GM18499 (cell line): ENCODE measurements at regions not wholly inside any gene's neighbourhood (a gene's known extent, or its start where the extent isn't known, plus 50 kb on each side); places are given as distances from the start of the nearest gene placed in this dataset.
A peak's percentile ranks its signal among the peaks of the same experiment; 100 is the strongest.
"Not testable (repeated sequence)": the region's sequence is repeated elsewhere in the genome, so short reads cannot be mapped to it uniquely, and the experiment has no call there.

Experiments
- ATAC-seq: cut with Tn5 transposase; IDR thresholded peaks from one replicate; pipeline ENCODE4 v1.9.1; 2021; ENCODE audit warnings: moderate number of reproducible peaks; ENCODE audit not compliant: insufficient read depth, unreplicated experiment

DNA sequence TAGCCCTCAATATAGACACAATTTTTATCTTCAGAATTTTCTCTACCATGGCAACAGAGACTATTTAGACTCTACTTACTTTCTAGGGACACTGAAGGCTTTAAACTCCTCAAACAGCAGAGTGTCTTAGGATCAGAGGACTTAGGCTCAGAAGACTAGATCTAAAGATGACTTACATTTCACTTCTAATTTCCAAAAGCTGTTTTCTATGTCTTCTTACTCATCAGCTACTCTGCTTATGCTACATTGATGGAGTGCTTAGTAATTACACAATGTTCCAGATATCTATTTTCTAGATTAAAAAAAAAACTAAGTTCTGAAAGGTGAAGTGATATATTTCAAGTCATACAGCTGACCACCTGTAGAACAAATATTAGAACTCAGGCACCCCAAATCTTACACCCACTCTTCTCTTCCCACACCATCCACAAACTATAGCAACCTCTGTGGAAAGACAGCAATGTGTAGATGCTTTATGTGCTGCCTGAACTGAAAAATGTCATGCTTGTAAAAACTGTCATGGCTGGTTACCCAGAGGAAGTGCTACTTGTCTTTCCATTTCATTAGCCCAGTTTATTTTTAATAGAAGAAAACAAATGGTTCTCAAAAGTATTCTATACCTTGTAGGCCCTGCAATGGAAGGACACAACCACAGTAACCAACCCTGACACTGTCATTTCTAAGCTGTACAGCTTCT lies 831.0 kb upstream of the ACVR2A start:
- no peak for ATAC-seq

DNA sequence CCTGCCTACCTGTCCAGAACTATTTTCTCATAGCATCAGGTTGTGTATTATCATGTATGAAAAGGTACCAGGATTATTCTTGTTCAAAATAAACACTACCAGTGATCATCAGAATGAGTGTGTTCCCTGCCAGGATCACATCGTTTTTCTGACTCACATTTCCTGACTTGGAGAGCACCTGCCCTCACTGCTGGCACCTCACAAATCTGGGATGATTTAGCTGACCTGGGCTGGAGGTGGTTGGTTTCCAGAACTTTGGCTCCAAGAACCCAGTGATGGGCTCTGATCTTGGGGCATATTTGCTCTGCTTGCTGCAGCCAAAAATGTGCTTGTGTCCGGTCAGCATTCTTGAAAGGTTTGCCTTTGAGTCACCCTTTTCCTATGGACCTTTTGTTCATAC lies 836.3 kb upstream of the ACVR2A start:
- no peak for ATAC-seq

DNA sequence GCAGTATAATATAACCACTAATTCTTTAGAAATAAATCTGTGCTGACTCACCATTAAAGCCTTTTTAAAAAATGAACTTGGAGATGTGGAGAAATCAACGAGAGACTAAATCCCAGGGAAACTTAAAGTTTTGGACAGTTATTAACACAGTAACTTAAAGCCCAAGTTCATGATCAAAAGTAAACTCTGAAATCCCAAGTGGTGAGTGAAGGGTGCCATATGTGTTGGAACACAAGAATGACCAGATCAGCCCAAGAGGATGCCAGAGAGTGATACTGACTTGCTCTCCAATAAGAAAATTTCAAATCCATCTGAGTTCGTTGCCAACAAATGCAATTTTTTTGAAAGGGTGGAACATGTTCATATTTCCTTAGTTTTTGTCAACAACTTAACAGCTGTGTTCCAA lies 838.1 kb upstream of the ACVR2A start:
- no peak for ATAC-seq

DNA sequence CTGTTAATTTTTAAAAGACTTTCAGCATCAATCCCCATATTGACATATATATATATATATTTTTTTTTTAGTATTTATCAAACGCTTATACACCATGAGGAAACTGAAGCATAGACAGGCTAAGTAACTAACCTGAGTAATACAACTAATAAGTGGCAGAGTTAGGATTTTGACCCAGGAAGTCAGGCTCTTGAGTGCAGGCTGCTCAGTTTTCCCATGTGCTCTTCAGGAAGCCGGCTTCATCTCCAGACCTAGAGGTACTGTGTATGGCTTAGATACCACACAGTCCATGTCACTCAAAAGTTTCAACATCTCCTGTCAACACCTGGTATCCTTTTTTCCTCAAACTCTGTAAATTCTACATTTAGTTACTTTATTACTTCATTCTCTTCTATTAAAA lies 841.7 kb upstream of the ACVR2A start:
- ATAC-seq = no peak

DNA sequence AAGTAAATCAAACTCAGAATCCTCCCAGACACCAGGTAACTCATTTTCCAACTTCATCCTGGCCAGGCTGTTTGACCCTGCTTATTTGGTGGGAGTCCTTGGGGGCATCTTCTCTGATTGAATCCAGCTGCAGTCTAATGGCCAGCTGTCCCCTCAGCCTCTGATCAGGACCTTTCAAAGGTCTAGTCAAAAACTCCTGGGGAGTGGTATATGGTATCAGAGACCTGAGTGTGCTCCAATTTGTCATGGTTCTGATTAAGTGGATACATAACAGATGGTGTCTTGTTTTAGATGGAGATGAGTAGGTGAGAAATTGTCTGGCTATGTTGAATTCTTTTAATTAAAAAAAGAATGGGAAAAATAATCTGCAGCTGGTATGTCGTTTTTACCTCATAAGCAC lies 842.6 kb upstream of the ACVR2A start:
- no peak for ATAC-seq

DNA sequence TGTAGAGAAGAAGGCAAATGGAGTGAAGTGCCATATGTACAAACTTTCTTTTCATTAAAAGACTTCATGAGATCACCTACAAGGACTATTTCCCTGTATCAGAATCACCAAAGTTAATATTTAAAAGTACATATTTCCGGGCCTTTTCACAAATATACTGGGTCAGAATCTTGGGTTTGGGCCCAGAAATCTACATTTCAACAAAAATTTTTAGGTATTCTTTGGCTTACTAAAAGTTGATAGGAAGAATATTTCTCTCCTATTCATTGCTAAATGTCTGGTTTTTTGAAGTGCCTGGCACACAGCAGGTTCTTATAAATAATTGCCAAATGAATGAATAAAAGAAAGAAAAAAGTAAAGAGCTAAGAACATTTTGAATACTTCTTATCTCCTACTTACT lies 843.8 kb upstream of the ACVR2A start:
- no peak for ATAC-seq

DNA sequence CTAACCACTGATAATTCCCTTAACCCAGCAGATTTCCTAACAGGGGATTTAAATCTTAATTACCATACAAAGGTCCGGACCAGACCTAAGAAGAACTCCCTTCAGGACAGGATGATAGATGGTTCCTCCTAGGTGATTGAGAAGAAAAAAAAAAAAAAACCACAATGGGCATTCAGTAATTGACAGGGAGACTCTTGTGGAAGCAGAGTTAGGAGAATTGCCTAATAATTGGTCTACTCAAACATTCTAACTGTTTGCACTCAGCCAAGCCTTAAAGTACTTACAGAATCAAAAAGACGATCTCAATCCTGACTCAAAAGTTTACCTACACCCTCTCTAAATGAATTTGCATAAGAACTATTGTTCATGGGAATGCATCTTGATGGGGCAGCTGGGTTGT lies 844.7 kb upstream of the ACVR2A start:
- ATAC-seq = not testable (repeated sequence)

DNA sequence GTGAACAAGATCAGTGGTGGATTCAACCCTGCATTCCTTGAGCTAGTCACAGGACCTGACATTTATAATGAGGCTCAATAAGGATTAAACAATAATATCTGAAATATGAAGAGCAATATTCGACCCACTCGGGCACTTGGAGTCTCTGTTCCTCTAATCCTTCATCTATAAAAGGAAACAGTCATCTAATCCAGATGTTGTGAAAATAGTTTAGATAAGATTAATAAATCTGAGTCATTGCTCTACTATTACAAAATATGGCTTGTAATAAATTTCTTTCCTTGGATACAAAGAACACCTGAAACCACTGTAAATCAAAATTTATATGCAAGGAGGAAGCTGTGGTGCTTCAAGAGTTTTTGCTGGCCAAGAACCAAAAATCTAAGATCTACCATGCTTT lies 846.9 kb upstream of the ACVR2A start:
- no peak for ATAC-seq

DNA sequence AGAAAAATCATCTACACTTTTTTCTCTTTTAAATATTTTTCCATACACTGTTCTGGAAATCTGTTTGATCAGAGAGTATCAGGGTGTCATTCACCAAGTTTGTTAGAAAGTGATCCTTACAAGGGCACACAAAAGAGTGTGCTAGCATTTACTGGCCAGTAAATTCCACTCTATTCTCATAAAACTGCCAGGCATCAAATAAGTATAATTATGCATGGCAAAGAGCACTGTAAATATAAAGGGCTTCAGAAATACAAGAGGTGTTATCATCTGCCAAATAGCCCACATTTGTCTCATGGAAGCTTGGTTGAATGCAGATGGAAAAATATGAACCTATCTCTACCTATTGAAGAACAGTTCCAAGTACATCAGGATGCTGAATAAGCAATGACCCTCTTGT lies 847.3 kb upstream of the ACVR2A start:
- ATAC-seq = no peak

DNA sequence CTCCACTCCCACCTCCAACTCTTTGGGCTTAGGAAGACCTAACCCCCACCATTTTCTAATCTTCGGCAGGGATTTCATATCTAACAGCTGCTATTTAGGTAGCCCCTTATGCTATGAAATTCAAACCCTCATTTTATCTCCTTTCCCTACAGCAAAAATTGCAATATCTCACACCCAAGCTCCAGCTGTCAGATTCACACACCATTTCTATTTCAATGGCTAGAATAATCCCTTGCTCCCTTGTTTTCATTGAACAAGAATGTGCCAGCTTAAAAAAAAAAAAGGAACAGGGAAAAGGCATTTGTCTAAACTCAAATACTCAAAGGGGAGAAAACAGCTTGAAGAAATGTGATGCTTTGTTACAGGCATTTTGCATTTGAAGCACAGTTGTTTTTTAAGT lies 850.6 kb upstream of the ACVR2A start:
- no peak for ATAC-seq

DNA sequence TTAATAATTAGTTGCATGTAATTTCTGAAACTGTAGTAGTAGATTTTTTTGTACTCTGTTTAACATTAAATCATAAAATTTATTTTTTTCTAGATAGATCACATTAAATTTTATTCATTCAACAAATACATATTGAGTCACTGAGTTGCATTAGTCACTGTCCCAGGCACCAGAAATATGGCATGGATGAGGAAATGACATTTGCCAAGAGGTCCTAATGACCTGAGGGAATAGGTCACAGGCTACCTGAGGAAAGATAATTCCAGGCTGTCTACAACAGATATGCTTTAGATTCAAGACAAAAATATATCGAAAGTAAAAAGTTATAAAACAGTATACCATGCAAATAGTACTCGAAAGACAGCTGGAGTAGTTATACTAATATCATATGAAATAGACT lies 852.4 kb upstream of the ACVR2A start:
- ATAC-seq = no peak

DNA sequence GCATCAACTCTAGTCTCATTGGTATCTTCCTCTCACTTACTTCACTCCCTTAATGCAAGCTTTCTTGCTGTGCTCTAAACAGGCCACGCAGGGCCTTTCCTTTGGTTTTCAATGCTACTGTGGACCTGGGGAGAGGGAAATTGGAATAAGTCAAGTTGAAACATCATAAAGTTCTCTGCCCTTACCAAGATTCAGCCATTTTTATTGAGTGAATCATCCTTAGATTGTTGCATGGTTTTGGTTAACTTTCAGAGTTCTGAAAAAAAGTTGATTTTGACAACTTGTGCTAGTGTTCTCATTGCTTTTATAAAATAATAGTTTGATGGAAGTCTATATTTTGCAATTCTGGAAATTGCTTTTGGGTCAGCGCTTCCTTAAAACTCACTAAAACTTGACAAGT lies 852.8 kb upstream of the ACVR2A start:
- ATAC-seq = no peak

DNA sequence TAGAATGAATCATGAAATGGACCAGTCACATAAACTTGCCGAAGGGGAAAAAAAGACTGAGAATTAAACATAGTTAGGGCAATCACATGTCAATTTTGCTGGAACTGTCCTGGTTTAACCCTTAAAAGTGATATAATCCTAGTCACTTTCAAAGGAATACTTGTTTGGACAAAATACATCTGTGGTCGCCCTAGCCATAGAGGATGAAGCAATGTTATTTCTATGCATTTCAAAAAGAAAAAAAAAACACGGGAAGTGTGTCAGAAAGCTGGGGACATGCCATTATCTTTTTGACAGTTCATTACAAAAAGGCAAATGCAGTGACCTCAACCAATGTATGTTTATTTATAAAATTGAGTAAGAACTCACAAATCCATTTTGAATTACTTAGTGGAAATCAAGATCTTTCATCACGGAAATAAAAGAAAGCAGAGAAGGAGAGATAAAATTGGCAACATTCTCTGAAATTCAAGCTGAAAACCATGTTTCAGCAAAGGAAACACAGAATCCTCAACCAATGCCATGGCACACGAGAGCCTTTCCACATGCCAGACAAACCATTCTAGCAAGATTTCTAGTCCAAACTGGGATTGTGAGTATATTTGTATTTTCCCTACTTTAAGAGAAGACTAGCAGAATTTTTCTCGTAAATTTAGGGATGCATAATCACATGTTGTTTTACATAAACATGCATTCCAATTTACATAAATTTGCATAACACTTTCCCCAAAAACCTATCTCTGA lies 854.3 kb upstream of the ACVR2A start:
- no peak for ATAC-seq

DNA sequence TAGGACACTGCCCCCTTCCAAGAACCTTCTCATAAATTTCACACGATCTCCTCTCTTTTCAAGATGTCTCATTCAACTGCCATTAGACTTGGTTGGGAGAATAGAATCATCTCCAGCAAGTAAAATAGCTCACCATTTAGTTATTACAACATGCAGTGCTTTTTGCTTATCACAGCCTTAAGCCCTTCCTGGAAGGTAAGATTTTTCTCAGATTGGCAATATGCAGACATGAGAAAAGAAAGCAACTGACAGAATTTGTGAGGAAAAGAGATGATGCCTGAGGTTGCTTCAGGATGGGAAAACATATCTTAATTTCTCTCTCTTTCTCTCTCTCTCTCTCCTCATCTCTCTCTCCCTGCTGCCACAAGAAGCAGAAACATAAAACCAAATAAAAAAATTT lies 855.1 kb upstream of the ACVR2A start:
- ATAC-seq = no peak

DNA sequence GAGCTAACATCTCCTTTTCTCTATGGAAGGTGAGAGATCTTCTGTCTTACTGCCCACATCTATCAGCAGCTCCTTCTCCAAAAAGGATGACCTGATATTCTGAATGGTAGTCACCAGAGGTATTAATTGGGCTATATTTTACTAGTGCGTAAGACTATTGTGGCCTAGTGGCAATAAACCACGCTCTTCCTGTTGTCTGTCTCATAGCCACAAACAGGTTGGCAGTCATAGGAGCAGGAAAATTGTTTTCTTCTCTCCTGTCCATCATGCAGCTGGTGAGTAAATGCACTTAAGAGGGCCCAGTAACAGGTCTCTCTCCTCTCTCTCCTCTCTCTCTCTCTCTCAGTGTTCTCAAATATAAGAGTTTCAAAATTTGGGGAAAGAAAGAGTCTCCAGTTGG lies 856.8 kb upstream of the ACVR2A start:
- no peak for ATAC-seq

DNA sequence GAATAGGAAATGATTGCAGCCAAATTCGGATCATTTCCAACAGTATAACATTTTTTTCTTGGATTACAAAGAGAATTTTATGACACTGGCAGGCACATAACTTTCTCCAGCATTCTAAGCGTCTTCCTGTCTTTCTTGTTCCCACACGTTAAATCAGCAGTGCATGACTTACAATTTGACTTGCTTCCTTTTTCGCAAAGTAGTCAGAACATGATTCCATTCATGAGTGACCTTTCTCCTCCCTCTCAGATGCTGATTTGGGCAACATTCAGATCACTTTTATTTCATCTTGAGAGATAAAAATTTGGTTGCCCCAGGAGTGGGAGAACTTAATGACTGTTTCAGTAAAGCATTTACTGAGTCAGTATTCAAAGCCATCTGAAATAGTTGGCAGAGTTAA lies 858.7 kb upstream of the ACVR2A start:
- peak; percentile 56 for ATAC-seq

DNA sequence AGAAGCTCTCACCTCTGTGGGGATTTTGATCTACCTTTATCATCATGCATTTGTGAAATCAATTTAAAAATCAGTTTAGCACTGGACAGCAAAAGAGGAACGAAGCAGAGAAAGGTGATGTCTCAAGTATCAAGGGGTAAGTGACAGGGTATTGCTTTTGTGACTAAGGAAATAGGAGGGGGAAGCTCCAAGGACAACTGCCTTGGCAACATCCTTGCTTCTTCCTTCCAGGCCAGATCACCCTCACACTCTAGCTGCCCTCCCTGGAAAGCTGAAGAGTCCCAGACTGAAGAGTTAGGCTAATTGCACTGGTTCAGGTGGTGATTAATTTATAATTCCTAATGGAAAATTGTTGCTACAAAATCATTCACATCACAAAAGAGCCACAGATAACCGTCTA lies 859.1 kb upstream of the ACVR2A start:
- ATAC-seq = no peak

DNA sequence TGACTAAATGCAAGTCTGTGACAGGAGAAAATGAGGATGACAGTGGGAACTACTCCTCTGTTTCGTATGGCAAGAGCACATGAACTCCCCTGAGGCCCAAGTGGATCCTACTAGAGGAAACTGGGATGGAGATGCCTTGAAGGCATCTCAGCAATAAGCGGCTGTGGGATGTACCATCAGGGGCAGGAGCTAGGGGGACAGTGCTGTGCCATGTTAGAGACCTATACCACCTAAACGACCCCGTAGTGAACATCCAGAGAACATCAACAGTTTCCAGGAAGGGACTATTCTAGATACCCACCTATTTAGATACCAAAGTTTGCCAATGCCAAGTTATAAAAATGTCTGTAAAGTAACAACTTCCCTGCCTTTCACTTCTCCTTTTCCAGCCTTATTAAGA lies 860.8 kb upstream of the ACVR2A start:
- no peak for ATAC-seq

DNA sequence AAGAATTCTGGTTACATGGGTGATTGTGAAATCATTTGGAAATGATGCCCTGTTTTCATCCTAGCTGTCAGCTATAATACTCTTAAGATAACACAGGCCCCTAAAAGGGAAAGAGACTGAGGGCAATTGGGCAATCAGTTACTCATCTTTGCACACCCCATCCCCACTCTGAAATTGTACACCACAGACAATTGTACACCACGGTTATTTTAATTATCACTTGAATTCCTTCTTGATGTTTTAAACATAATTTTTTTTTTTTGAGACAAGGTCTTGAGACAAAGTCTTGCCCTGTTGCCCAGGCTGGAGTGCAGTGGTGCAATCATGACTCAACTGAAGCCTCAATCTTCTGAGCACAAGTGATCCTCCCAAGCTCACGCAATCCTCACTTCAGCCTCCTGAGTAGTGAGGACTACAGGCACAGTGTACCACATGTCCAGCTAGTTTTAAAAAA lies 862.4 kb upstream of the ACVR2A start:
- no peak for ATAC-seq

DNA sequence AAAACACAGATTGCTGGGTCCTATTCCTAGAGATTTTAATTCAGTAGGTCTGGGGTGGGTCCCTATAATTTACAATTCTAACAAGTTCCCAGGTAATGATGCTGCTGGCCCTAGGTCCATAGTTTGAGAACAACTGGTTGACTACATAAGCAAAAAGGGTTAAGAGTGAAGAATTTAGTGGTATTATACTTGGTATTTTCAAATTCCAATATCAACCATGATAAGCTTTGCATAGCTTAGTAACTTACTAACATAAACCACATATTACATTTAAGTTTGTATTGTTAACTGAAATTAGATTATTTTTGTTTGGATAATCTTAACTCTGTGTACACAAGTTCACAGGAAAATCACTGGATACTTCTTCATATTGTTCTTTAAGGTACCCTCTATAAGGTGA lies 862.9 kb upstream of the ACVR2A start:
- ATAC-seq = no peak

DNA sequence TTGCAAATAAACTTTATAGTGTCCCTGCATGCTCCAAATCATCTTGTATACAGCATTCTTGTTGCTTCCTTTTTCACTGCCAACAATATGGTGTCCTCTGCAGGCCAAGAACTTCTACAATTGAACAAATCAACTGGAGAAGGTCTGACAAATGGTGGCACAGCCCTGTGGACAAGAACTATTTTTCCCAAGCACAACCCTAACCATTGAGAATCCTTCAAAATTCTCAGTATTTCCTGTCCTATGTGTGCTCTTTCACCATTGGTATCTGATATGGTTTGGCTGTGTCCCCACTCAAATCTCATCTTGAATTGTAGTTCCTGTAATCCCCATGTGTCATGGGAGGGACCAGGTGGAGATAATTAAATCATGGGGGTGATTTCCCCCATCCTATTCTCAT lies 865.1 kb upstream of the ACVR2A start:
- no peak for ATAC-seq
